GM21526 (cell line): ENCODE measurements at regions not wholly inside any gene's neighbourhood (a gene's known extent, or its start where the extent isn't known, plus 50 kb on each side); places are given as distances from the start of the nearest gene placed in this dataset.

ENCODE experiments used
- ATAC-seq: cut with Tn5 transposase; IDR thresholded peaks from one replicate; pipeline ENCODE4 v1.9.1; 2021; ENCODE audit warnings: moderate library complexity; ENCODE audit not compliant: unreplicated experiment, low FRiP score

DNA sequence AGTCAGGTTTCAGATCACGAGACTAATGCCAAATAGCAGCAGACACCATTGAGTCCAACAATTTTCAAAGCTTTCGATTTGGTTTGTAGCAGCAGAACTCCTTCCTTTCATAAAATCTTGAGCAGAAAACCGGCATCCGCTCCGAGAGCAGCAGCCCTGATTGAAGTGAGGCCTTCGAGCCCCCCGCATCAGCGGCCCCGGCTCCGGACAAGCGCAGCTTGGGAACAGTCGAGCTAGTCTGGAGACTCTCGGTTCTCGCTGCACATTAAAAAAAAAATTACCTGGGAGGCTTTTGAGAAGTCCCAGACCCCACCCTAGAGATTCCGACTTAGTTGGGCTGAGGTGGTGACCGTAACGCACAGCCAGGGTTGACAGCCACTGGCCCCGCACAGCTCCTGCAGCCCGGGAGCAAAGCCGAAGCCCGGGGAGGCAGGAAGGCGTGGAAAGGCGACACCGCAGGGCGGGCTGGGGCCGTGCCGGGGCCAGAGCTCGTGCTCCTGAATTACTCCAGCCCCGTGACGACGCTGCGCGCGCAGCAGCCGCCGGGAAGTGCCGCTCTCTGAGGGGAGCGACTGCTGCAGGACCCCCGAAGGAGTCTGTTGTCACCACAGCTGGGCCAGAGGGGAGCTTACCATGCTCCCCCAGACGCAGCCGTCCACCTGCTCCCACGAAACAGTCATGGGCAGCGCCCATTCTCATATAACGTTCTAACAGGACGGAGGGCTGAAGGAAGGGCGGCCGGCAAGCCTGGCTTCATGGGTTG lies 57.8 kb downstream of the SPATA19 start:
- no peak for ATAC-seq

DNA sequence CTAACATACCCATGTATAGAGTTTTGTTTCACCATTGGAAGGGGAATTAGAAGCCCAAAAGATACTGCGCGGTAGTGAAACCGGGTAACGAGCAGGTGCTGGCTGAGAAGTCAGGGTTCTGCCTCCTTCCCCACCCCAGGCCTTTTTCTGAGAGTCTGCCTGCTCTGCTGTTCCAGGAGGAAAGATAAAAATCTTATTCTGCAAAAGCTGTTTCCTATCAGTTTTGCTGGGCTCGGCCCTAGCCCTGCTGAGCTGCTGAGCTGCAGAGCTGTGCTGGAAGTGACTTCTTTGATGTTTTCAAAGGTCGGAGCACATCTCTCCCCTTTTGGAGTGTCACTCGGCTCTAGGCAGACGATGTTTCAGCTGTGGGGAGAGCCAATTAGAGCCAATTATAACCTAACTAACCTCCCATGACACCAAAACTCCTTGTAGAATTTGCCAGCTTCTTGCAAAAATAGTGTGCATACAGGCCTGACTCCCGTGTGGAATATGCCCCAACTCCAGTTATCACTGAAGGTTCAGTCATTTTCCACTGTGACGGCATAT lies 59.4 kb downstream of the SPATA19 start:
- ATAC-seq, result no peak

DNA sequence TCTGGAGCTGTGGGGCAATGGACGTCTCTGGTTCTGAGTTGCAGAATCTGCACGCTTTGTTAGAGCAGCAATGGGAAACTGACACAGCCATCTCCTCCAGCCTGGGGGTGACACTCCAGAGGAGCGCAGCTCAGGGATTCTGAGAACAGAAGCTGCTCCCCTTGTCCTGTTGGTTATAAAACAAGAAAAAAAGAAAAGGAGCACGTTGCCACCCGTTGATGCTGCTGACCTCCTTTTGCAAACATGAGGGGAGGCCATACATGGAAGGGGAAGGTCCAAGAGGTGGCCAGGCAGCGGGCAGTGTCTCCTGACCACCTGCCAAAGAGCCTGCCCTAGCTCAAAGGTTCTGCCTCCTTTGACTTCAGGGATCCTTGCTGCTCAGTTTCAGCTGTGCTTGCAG lies 61.0 kb downstream of the SPATA19 start:
- no peak for ATAC-seq

DNA sequence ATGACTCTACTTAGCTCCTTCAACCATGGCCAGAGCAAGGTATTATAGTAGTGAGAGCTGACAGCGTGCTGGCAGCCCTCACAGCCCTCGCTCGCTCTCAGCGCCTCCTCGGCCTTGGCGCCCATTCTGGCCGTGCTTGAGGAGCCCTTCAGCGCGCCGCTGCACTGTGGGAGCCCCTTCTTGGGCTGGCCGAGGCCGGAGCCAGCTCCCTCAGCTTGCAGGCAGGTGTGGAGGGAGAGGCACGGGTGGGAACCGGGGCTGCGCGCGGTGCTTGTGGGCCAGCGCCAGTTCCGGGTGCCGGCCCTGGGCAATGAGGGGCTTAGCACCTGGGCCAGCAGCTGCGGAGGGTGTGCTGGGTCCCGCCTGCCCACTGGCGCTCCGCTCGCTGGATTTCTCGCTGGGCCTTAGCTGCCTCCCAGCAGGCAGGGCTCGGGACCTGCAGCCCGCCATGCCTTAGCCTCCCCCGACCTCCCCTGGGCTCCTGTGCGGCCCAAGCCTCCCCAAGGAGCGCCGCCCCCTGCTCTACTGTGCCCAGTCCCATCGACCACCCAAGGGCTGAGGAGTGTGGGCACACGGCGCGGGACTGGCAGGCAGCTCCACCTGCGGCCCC lies 63.1 kb downstream of the SPATA19 start:
- ATAC-seq, result no peak

DNA sequence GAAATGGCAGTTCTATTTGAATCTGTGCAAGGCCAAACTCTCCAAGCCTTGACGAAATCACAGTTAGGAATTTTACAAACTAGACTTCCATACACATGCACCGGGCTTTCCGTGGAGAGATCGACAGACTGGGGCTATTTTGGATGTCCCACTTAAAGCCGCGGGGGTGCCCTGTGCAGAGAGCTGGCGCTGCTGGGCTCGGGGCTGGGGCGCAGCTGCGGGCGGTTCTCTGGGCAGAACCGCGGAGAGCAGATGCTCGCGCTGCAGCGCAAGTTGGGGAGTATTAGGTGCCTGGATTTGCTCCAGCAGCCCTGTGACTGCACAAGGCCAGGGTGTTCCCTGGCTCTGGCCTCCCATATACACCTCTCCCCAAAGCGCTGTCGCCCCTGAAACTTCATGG lies 67.2 kb downstream of the SPATA19 start:
- ATAC-seq, result no peak

DNA sequence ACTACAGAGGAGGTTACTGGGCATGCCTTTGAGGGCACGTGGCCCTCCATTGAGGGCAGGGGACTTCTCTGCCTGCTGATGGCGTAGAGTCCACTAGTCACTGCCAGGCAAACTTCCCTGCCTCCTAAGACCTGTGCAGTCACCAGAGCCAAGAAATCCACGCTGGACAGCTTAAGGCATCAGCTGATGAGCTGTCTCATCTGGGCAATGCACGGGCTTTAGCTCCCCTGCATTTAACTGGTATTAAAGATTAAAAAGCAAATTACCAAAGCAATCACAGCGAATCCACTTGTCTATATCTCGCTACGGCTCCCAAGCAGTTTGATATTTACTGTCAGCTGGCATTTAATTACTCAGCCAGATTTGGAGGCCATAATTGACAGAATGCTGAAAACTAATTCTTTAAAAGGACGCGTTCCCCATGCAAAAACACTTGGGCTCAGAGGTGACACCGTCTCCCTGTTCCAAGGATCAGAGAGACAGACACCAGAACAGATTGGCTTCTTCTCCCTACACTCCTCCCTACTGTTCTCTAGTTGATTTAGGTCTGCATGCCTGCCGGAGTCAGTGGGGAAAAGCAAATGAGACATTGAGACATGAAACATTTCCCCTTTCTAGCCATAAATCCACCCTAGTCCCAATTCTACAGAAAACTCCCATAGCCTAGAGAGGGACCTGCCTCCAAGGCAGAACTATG lies 68.5 kb downstream of the SPATA19 start:
- no peak for ATAC-seq

DNA sequence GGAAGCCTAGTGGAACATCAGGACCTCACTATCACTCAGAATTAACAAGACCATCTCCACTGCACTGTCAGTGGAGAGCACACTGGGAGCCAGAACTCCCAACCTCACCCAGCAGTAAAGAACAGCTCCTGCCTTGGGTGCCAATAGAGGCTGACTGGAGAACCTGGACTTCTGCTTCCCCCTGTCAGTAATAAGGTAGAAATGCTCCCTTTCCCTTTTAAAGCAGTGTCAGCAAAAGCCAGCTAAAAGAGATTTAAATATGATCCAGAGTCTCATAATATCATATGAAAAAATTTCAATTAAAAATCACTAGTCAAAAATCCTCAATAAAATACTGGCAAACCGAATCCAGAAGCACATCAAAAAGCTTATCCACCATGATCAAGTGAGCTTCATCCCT lies 82.8 kb downstream of the SPATA19 start:
- ATAC-seq, result no peak

DNA sequence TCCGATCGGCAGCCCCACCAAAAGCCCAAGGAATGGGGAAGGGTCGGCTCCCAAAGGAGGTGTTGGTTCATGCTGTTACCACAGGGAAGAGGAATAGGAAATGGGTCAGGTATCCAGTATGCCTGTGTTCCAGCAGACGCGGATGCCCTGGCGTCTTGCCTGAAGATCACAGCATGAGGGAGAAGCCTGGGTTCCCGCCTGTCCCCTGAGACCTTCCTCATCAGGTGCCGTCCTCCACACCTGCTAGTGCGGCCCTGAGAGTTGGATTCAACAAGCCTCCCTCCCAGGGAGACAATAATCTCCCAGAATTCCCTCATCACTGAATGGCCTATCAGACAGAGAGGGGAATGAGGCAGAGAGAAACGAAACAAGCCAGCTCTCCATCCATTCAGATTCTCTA lies 92.2 kb downstream of the SPATA19 start:
- ATAC-seq, result no peak

DNA sequence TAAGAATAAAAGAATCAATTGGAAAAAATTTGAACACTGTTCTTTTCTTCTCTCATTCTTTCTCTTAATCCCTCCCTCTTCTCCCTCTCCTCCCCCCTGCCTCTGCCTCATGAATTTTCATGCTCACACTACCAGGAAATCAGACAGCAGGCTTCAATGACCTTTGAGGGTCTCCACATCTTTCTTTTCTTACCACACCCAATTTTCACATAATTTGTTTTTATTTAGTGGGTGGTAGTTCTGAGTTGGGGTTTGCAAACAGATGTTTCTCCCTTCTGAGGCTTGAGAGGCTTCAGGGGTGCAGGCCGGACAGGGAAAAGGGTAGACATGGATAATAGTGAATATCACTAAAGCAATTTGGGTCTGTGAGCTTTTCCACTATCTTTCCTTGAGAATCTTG lies 95.5 kb downstream of the SPATA19 start:
- no peak for ATAC-seq

DNA sequence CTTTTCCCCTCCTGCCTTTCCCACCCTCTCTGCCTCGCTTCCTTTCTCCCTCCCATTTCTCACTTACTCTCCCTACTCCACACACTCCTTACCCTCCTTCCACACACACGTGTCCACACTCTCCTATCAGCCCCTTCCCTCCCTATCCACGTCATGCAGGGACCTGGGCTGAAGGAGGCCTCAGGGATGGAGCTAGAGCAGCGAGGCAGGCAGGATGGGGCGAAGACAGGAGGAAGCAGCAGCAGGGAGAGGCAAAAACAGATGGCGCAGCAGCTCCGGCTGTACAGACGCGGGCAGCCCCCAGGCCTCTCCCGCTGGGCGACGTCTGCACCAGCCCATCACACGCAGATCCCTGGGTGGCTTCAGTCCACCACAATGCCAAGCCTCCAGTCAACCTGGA lies 97.9 kb downstream of the SPATA19 start:
- no peak for ATAC-seq

DNA sequence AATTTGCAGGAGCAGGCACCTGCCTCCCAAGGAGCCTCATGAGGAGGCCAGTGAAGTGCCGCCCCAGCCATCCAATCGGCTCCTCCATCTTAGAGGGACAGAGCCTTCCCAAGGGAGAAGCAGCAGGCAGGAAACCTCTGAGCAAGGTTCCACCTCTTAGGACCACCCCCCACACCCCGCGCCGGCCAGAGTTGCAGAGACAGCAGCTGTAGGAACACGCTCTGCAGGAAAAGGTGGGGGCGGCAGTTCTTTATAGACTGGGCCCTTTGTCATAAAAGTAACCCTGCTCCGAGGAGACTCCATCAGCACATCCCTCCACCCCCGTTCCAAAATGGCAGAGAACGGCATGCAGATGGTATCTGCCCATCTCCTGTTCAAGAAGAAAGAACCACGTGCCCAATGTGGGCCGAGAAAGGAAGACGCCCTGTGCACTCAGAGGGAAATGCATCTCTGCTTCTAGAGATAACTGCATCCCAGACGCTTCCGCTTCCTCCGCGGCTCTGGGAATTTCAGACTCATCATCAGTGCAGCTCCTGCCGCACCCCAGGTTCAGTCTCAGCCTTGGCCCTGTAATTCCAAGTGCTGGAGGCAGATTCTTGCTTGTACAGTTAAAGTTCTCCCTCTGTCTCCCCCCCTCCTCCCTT lies 98.5 kb downstream of the SPATA19 start:
- no peak for ATAC-seq

DNA sequence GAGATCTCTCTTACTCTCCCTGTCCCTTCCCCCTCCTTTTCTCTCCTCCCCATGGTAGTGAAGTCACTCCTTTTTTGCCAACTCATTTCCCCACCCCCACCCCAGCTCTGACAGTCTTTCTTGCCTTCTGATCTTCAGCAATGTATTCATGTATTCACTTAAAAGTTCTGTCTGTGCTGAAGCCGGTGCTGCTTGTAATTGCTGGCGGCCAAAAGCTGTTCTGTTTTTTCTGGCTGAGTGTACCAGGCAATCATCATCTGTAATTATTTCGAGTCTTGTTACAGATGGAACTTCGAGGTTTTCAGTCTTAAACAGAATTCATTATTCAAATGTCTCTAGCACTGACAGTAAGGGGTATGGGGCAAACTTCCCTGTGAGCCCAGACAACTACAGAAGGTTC lies 99.5 kb downstream of the SPATA19 start:
- no peak for ATAC-seq

DNA sequence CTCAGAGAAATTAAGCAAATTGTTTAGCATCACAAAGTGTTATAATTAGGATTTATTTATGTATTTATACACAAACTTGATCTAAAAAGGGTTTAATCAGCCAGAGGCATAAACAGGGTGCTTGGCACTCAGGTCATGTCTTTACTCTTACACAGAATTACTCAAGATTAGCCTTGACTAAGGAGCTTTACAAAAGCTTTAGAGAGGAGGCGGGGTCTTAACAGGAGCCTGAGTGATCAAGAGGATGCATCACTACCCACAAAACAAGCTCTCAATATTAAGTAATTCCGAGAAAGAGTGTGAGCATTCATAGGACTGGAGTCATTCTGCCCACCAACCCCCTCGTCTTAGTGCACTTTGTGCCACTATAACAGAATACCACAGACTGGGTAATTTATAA lies 103.0 kb downstream of the SPATA19 start:
- ATAC-seq, result no peak

DNA sequence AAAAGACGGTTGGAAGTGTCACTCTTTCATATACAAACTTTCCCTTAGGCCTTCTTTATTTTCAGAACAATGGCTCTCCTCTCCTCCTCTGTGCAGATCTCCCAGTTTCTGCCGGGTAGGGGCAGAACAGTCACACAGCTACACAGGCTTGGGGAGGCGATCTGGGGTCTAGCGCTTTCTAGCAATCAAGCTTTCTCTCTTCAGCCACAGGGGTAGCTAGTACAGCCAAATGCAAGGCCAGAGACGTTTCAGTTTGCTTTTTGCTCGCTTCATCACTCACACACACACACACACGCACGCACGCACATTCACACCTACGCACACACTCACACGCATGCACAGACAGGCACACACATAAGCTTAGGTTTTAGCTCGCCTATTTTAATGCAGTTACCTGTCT lies 104.3 kb downstream of the SPATA19 start:
- ATAC-seq, result no peak

DNA sequence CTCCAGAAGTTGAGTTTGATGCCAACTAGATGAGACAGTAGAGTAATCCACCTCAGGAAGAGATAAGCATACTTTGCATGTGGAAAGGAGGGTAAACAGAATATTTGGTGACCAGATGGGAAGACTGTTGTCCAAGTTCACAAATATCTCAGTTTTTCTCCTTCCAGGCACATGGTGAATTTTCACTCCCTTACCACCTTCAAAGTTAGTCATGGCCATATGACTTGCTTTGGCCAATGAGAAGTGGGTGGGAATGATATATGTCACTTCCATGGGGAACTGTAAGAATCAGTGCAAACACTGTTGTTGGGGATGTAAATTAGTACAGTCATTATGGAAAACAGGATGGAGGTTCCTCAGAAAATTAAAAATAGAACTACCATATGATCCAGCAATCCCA lies 105.8 kb downstream of the SPATA19 start:
- no peak for ATAC-seq

DNA sequence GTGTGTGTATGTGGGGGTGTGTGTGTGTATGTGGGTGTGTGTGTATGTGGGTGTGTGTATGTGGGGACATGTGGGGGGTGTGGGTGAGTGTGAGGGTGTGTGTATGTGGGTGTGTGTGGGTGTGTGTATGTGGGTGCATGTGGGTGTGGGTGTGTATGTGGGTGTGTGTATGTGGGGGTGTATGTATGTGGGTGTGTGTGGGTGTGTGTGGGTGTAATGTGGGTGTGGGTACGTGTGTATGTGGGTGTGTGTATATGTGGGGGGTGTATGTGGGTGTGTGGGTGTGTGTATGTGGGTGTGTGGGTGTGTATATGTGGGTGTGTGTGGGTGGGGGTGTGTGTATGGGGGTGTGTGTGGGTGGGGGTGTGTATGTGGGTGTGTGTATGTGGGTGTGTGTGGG lies 106.7 kb downstream of the SPATA19 start:
- no peak for ATAC-seq

DNA sequence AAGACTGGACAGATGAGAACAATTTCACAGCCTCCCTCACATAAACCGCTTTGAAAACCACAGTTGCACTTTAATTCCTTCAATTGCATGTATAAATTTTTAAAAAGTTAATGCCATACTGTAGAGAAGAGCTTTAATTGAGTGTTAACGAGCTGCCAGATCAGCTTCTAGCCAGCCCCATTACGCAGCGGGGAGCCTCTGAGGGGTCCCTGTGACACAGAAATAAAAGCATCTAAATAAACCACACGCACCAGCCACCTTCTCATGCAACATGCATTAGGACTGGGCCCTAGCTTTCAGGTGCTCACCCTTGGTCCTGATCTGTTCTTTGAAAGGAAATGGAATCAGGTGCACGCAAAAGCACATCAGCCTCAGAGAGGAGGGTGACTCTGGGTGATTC lies 111.7 kb downstream of the SPATA19 start:
- no peak for ATAC-seq

DNA sequence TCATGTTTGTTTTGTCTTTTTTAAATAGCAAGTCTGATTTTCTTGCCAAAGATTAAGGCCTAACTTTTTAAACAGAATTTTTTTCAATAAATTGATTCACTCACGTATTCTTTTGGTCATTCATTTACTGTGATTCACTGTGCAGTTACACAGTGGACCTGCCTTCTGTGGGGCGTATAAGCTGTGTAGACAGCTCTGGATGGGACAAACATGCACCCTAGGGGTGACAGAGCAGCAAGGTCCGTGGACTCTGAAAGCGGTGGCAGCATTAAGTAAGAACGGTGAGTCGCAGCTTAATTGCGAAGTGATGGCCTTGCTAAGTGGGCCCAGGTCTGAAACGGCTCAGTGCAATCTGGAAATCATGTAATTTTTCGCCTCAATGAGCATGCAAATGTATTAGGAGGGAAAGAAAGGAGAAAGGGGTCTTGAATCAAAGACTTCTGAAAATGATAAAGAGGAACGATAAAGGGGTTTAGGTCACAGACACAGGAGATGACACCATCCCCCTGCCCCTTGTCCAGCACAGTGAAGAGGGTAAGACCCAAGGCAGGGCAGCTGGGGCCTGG lies 113.1 kb downstream of the SPATA19 start:
- no peak for ATAC-seq

DNA sequence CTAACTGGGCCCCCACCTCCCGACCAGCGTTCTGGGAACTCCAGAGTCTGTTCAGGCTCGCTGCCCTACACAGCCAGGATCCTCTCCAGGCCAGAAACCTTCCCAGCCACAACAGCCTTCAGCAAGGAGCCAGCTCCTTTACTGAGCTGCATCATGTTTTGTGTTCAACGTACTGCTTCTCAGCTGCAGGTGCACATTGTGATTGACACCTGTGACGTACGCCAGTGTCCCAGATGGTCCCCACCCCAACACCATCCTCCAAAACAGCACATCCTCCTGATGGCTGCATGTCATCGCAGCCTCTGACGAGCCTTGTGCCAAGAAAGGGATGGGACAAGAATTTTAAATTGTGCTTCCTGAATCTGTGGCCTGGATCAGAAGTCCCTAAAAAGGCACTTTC lies 117.5 kb downstream of the SPATA19 start:
- no peak for ATAC-seq

DNA sequence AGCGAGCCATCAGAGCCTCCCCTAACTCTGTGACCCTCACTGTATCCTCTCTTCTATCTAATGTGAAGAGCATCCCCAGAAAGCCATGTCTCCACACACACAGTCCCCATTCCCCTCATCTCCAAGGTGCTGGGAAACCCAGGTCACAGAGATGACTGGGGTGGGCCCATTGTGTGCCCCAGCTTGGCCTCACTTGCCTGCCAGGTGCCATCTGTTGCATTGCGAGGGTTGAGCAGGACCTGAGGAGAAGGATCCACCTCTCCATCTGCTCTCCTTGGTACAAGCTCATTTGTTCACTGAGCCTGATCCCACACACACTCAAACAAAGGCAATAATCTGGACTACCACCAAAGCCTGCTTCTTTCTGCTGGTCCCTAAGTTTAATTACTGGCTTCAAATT lies 118.8 kb downstream of the SPATA19 start:
- no peak for ATAC-seq

DNA sequence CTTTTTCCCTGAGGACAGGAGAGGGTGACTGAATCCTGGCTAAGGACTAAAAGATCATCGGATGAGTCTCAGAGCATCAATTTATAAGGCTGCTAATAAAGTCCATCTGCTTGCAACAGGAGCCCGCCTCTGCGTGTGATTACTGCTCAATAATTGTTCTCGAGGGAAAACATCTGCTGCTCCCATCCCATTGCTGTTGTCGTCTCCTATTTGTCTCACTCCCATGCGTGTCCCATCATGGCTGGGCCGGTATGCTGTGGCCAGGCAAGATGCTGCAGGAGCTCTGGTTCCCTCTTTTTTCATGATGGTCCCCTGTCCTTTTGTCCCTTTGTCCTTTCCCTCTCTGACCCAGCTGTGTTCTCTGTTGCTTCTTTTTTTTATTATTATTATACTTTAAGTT lies 121.2 kb downstream of the SPATA19 start:
- ATAC-seq, result no peak
